ENCODE measurements at regions not wholly inside any gene's neighbourhood (a gene's known extent, or its start where the extent isn't known, plus 50 kb on each side); places are given as distances from the start of the nearest gene placed in this dataset.

DNA sequence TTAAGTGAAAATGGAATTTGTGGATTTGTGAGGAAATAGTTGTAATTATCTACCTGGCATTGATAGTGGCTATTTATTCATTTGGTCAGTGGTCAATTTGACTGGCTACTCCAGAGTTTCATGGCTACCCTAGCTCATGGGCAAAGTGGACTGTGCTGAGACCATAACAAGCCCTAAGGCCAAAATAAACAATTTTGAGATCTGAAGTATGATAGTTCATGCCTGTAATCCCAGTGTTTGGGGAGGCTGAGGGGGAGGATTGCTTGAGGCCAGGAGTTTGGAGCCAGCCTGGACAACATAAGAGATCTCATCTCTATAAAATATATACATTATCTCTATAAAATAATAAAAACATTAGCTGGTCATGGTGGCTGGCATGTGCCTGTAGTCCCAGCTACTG, 311.7 kb downstream of the HIVEP2 start:
- Histone ChIP-seq H3K27ac (no peak overlapping the region), H3K36me3 (no peaks in the 10 kb centered on the region), H3K4me1 (no peaks in the 10 kb centered on the region), H3K9me3 (no peaks in the 10 kb centered on the region), H3K27me3 (no peaks in the 10 kb centered on the region), H3K4me3 (no peak overlapping the region)
- intact Hi-C loops (cut with DNase I) = no loop called here
- no peak for TF ChIP-seq POLR2A (IDR thresholded peaks at IDR 0.05)
- TF ChIP-seq, protein P1, sequence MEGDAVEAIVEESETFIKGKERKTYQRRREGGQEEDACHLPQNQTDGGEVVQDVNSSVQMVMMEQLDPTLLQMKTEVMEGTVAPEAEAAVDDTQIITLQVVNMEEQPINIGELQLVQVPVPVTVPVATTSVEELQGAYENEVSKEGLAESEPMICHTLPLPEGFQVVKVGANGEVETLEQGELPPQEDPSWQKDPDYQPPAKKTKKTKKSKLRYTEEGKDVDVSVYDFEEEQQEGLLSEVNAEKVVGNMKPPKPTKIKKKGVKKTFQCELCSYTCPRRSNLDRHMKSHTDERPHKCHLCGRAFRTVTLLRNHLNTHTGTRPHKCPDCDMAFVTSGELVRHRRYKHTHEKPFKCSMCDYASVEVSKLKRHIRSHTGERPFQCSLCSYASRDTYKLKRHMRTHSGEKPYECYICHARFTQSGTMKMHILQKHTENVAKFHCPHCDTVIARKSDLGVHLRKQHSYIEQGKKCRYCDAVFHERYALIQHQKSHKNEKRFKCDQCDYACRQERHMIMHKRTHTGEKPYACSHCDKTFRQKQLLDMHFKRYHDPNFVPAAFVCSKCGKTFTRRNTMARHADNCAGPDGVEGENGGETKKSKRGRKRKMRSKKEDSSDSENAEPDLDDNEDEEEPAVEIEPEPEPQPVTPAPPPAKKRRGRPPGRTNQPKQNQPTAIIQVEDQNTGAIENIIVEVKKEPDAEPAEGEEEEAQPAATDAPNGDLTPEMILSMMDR (IDR thresholded peaks at IDR 0.05) = no peak
- ATAC-seq = no peak
- no peak for DNase-seq

DNA sequence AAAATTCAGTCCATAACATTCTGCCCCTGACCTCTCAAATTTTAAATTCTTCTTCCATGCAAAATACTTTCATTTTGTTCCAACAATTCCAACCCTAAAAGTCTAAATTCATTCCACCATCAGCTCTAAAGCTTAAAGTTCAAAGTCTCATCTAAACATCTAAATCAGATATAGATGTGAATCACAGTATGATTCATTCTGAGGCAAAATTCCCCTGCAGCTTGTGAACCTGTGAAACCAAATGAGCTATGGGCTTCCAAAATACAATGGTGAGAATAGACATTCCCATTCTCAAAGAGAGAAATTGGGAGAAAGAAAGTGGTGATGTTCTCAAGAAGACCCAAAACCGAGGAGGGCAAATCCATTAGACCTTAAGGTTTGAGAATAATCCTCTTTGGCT, 309.8 kb downstream of the HIVEP2 start:
- H3K36me3 ChIP-seq = no peaks in the 10 kb centered on the region
- ATAC-seq = no peak
- H3K9me3 ChIP-seq = no peaks in the 10 kb centered on the region
- H3K4me1 ChIP-seq = no peaks in the 10 kb centered on the region
- no peaks in the 10 kb centered on the region for H3K27me3 ChIP-seq
- no peak for TF ChIP-seq POLR2A (IDR thresholded peaks at IDR 0.05)
- TF ChIP-seq, protein P1 (IDR thresholded peaks at IDR 0.05) = no peak
- no peak for DNase-seq
- H3K4me3 ChIP-seq = no peak overlapping the region
- WGBS, 4 donors = 79 to 98% (median 93%) methylated on average over 1 of the region's 1 CpG
- no peak overlapping the region for H3K27ac ChIP-seq
- intact Hi-C loops (cut with DNase I) = no loop called here

DNA sequence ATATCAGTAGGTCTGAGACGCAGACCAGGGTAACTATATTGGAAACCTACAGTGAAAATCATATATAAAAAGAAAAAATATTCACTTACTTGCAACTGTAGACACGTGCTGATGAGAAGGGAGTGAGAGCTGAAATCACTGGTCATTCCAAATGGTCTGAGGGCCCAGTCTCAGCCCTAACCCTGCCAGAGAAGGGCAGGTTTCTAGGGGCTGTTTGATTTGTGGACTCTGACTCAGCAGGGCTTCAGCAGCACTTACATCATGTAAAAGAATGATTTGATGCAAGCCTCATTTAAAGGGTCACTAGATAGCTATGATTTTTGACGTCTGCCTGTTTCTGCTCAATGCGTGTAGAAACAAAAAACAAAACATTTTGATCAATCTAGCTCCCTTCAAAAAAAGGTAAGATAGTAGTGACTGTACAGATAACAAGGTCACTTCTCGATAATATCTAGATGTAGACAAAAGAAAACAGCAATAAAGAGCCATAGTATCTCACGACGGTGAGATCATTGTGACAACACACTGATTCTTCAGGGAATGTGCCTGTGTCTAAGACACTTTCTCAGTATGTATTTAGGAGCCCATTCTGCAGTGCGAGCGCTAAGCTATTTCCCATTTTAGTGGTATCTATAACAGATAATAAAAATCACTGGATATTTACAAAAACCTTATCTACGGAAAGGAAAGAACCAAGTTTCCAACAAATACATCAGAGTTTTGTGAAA, 307.2 kb downstream of the HIVEP2 start:
- Histone ChIP-seq H3K27ac (no peak overlapping the region), H3K4me3 (no peak overlapping the region), H3K36me3 (no peaks in the 10 kb centered on the region), H3K27me3 (no peaks in the 10 kb centered on the region), H3K9me3 (no peaks in the 10 kb centered on the region), H3K4me1 (no peaks in the 10 kb centered on the region)
- no peak for TF ChIP-seq POLR2A (IDR thresholded peaks at IDR 0.05)
- TF ChIP-seq, protein P1 (IDR thresholded peaks at IDR 0.05) = no peak
- DNase-seq (no peak), ATAC-seq (no peak)
- 79 to 83% (median 79%) methylated on average over 10 of the region's 10 CpGs for WGBS, 4 donors
- intact Hi-C loops (cut with DNase I) = no loop called here

DNA sequence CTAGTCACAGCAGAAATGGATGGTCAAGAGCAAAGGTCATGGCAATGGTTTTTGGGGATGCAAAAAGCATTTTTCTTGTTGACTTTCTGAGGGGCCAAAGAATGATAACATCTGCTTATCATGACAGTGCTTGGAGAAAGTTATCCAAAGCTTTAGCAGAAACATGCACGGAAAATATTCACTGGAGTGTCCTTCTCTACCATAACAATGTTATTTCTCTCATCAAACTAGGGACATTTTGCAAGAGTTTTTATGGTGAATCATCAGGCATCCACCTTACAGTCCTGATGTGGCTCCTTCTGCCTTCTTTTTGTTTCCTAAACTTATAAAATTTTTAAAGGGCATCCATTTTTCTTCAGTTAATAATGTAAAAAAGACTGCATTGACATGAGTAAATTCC, 302.3 kb downstream of the HIVEP2 start:
- intact Hi-C loops (cut with DNase I) = no loop called here
- ATAC-seq (no peak), DNase-seq (no peak)
- TF ChIP-seq, protein P1 (IDR thresholded peaks at IDR 0.05) = no peak
- Histone ChIP-seq H3K27ac (no peak overlapping the region), H3K4me1 (no peaks in the 10 kb centered on the region), H3K4me3 (no peak overlapping the region), H3K27me3 (no peaks in the 10 kb centered on the region), H3K9me3 (no peaks in the 10 kb centered on the region), H3K36me3 (no peaks in the 10 kb centered on the region)
- 89 to 100% (median 94%) methylated on average over 1 of the region's 1 CpG for WGBS, 4 donors
